ENCODE measurements at regions not wholly inside any gene's neighbourhood (a gene's known extent, or its start where the extent isn't known, plus 50 kb on each side); places are given as distances from the start of the nearest gene placed in this dataset.
A peak's percentile ranks its signal among the peaks of the same experiment; 100 is the strongest.
"Not testable (repeated sequence)": the region's sequence is repeated elsewhere in the genome, so short reads cannot be mapped to it uniquely, and the experiment has no call there.

GRCh38 chr19:23984911-23985310, 70.2 kb downstream of the ZNF726 start:
- DNase-seq (ENCODE audit: low read depth in 2 of 2) = not testable (repeated sequence)

- no peak for DNase-seq (ENCODE audit: low read depth in 2 of 2)
Measured at GRCh38 chr19:23986623-23987022, 71.9 kb downstream of the ZNF726 start.

GRCh38 chr19:23991170-23991569, 76.5 kb downstream of the ZNF726 start:
- no peak for DNase-seq (ENCODE audit: low read depth in 2 of 2)

- DNase-seq (ENCODE audit: low read depth in 2 of 2) = no peak
Measured at GRCh38 chr19:23992348-23992747, 77.7 kb downstream of the ZNF726 start.

GRCh38 chr19:23993440-23993839, 78.8 kb downstream of the ZNF726 start:
- no peak for DNase-seq (ENCODE audit: low read depth in 2 of 2)

GRCh38 chr19:23996549-23996948, 81.9 kb downstream of the ZNF726 start:
- no peak for DNase-seq (ENCODE audit: low read depth in 2 of 2)

GRCh38 chr19:23998568-23998967, 83.9 kb downstream of the ZNF726 start:
- no peak for DNase-seq (ENCODE audit: low read depth in 2 of 2)

- no peak for DNase-seq (ENCODE audit: low read depth in 2 of 2)
Measured at GRCh38 chr19:23999821-24000610, 85.3 kb downstream of the ZNF726 start.

GRCh38 chr19:24000656-24001055, 86.0 kb downstream of the ZNF726 start:
- no peak for DNase-seq (ENCODE audit: low read depth in 2 of 2)

GRCh38 chr19:24002256-24002945, 84.6 kb upstream of the ZNF254 start:
- DNase-seq (ENCODE audit: low read depth in 2 of 2) = no peak

GRCh38 chr19:24003537-24003936, 83.5 kb upstream of the ZNF254 start:
- no peak for DNase-seq (ENCODE audit: low read depth in 2 of 2)

GRCh38 chr19:24004166-24004565, 82.8 kb upstream of the ZNF254 start:
- DNase-seq (ENCODE audit: low read depth in 2 of 2) = no peak

- DNase-seq (ENCODE audit: low read depth in 2 of 2) = no peak
Measured at GRCh38 chr19:24029941-24030636, 56.9 kb upstream of the ZNF254 start.

GRCh38 chr19:24032651-24033050, 54.3 kb upstream of the ZNF254 start:
- no peak for DNase-seq (ENCODE audit: low read depth in 2 of 2)

GRCh38 chr19:24033301-24033962, 53.6 kb upstream of the ZNF254 start:
- DNase-seq (ENCODE audit: low read depth in 2 of 2) = peak; percentile 80 to 81

GRCh38 chr19:24033963-24034342, 53.0 kb upstream of the ZNF254 start:
- peak; percentile 17 to 20 for DNase-seq (ENCODE audit: low read depth in 2 of 2)

- DNase-seq (ENCODE audit: low read depth in 2 of 2) = not testable (repeated sequence)
Measured at GRCh38 chr19:24035261-24035880, 51.6 kb upstream of the ZNF254 start.
